Gastroesophageal sphincter (tissue), 4 donors: ENCODE measurements at regions not wholly inside any gene's neighbourhood (a gene's known extent, or its start where the extent isn't known, plus 50 kb on each side); places are given as distances from the start of the nearest gene placed in this dataset.
"Not testable (repeated sequence)": the region's sequence is repeated elsewhere in the genome, so short reads cannot be mapped to it uniquely, and the experiment has no call there.

Source experiments
- ATAC-seq: fragments of 150-250 bp; one replicate; pipeline ENCODE4 v1.9.1; 2016; ENCODE audit warnings: mild to moderate bottlenecking, moderate library complexity
- H3K27ac ChIP-seq, 4 donors: fragments of 200-600 bp; sonication (generic) in 3 of 4; 1 replicate in 3 of 4; 2 replicates in 1 of 4; pipeline ENCODE4 v1.5.1; 2016 to 2019
- H3K27me3 ChIP-seq: fragments of 200-600 bp; sonication (generic); one replicate; pipeline ENCODE4 v1.5.1; 2019
- H3K36me3 ChIP-seq, 2 donors: fragments of 200-600 bp; sonication (generic); one replicate each; pipeline ENCODE4 v1.5.1; 2019; ENCODE audit warnings: control low read depth in 1 of 2
- H3K4me1 ChIP-seq, 3 donors: fragments of 200-600 bp; sonication (generic); 1 replicate in 2 of 3; 2 replicates in 1 of 3; pipeline ENCODE4 v1.5.1; 2016 to 2019; ENCODE audit warnings: control low read depth in 2 of 3
- H3K4me3 ChIP-seq, 2 donors: fragments of 200-600 bp; sonication (generic); one replicate each; pipeline ENCODE4 v1.5.1; 2019; ENCODE audit warnings: mild to moderate bottlenecking in 1 of 2, moderate library complexity in 1 of 2
- H3K9me3 ChIP-seq, 3 donors: fragments of 200-600 bp; sonication (generic); one replicate each; pipeline ENCODE4 v1.5.1; 2017 to 2019; ENCODE audit warnings: control low read depth in 2 of 3
- CTCF ChIP-seq, 4 experiments: fragments of 200-600 bp in 2 of 4; fragments of 450-650 bp in 2 of 4; sonication (generic) in 1 of 4; IDR thresholded peaks; one replicate each; pipeline ENCODE4 v1.5.1; 2017 to 2019; ENCODE audit warnings: antibody characterized with exemption in 4 of 4, mild to moderate bottlenecking in 2 of 4, moderate library complexity in 2 of 4
- EP300 ChIP-seq: sonication (generic); formaldehyde crosslinking; IDR thresholded peaks from one replicate; pipeline ENCODE4 v1.6.1; 2017; ENCODE audit warnings: antibody characterized with exemption, mild to moderate bottlenecking
- POLR2A ChIP-seq, 2 donors: fragments of 450-650 bp; IDR thresholded peaks; one replicate each; pipeline ENCODE4 v1.6.1; 2017; ENCODE audit warnings: antibody characterized with exemption in 2 of 2, mild to moderate bottlenecking in 2 of 2, moderate library complexity in 1 of 2
- POLR2AphosphoS5 ChIP-seq: sonication (generic); formaldehyde crosslinking; IDR thresholded peaks from one replicate; pipeline ENCODE4 v1.6.1; 2017; ENCODE audit warnings: antibody characterized with exemption
- WGBS, 2 donors: methylation state at CpG; one replicate each; pipeline ENCODE4 v1.1.5; 2018; ENCODE audit warnings: low coverage in 1 of 2; 5-methylcytosine and 5-hydroxymethylcytosine counted together

- not testable (repeated sequence) for H3K27ac ChIP-seq, ATAC-seq, H3K4me1 ChIP-seq, H3K27me3 ChIP-seq, H3K9me3 ChIP-seq, H3K4me3 ChIP-seq, H3K36me3 ChIP-seq
- 88% methylated on average over 3 of the region's 33 CpGs; no CpG with 5 or more reads in 1 of the 2 donors for WGBS, 2 donors
Observed at GRCh38 chr7:63748571-63749302, 249.9 kb upstream of the ZNF722 start.

GRCh38 chr7:63752446-63752845 is 246.2 kb upstream of the ZNF722 start:
- no CpG with 5 or more reads among the region's 18 CpGs for WGBS, 2 donors
- not testable (repeated sequence) for H3K27ac ChIP-seq, H3K36me3 ChIP-seq, H3K27me3 ChIP-seq, ATAC-seq, H3K4me1 ChIP-seq, H3K9me3 ChIP-seq, H3K4me3 ChIP-seq

- H3K27ac ChIP-seq, H3K36me3 ChIP-seq, H3K4me1 ChIP-seq, H3K4me3 ChIP-seq, ATAC-seq, H3K27me3 ChIP-seq, H3K9me3 ChIP-seq: not testable (repeated sequence)
- no CpG with 5 or more reads among the region's 22 CpGs for whole genome bisulfite sequencing, 2 donors
Observed at GRCh38 chr7:63753160-63753559, 245.5 kb upstream of the ZNF722 start.

- ATAC-seq, result not testable (repeated sequence)
Observed at GRCh38 chr7:63760202-63760601, 238.4 kb upstream of the ZNF722 start.

GRCh38 chr7:63765541-63765940 is 233.1 kb upstream of the ZNF722 start:
- H3K4me1 ChIP-seq, H3K36me3 ChIP-seq, ATAC-seq, H3K9me3 ChIP-seq, H3K4me3 ChIP-seq, H3K27me3 ChIP-seq, H3K27ac ChIP-seq: not testable (repeated sequence)
- WGBS, 2 donors, result 90 to 94% methylated on average over 8 to 13 of the region's 13 CpGs

More at GRCh38 chr7:63760202-63760601, 238.4 kb upstream of the ZNF722 start:
- WGBS, 2 donors, result no CpG with 5 or more reads among the region's 29 CpGs
- H3K27me3 ChIP-seq, H3K9me3 ChIP-seq, H3K4me3 ChIP-seq, H3K36me3 ChIP-seq, H3K4me1 ChIP-seq, H3K27ac ChIP-seq: not testable (repeated sequence)

- H3K27me3 ChIP-seq, H3K9me3 ChIP-seq, ATAC-seq, H3K27ac ChIP-seq, H3K36me3 ChIP-seq, H3K4me1 ChIP-seq, H3K4me3 ChIP-seq: not testable (repeated sequence)
- 87% methylated on average over 18 of the region's 23 CpGs; no CpG with 5 or more reads in 1 of the 2 donors for WGBS, 2 donors
Observed at GRCh38 chr7:63766197-63766596, 232.5 kb upstream of the ZNF722 start.

GRCh38 chr7:63770162-63770561 is 228.5 kb upstream of the ZNF722 start:
- not testable (repeated sequence) for H3K27ac ChIP-seq, H3K4me3 ChIP-seq, H3K4me1 ChIP-seq, H3K27me3 ChIP-seq, ATAC-seq, H3K36me3 ChIP-seq, H3K9me3 ChIP-seq
- WGBS, 2 donors, result 67% methylated on average over 1 of the region's 10 CpGs; no CpG with 5 or more reads in 1 of the 2 donors

- not testable (repeated sequence) for H3K4me3 ChIP-seq, H3K9me3 ChIP-seq, H3K27me3 ChIP-seq, ATAC-seq, H3K4me1 ChIP-seq, H3K27ac ChIP-seq, H3K36me3 ChIP-seq
- 0 to 100% methylated on average over 1 of the region's 26 CpGs for WGBS, 2 donors
Observed at GRCh38 chr7:63771389-63772085, 227.1 kb upstream of the ZNF722 start.

GRCh38 chr7:63789378-63790176 is 209.1 kb upstream of the ZNF722 start:
- Histone ChIP-seq H3K9me3 (peaks cover 0 to 13% (median 0%) of the 10 kb centered on the region in 3 donors), H3K36me3 (no peaks in the 10 kb centered on the region), H3K4me3 (peak overlapping the region in 1 of 2 donors; percentile 56), H3K4me1 (no peaks in the 10 kb centered on the region), H3K27ac (peak overlapping the region in 2 of 4 donors; percentile 74 to 82), H3K27me3 (peaks cover 17% of the 10 kb centered on the region)
- 56 to 58% methylated on average over 4 to 17 of the region's 78 CpGs for WGBS, 2 donors
- TF ChIP-seq POLR2A (IDR thresholded peaks at IDR 0.05) (no peak), EP300 (no peak), POLR2AphosphoS5 (no peak), CTCF (IDR thresholded peaks at IDR 0.05) (no peak)
- no peak for ATAC-seq

- WGBS, 2 donors, result 28% methylated on average over 4 of the region's 49 CpGs; no CpG with 5 or more reads in 1 of the 2 donors
- ATAC-seq, H3K36me3 ChIP-seq, H3K4me1 ChIP-seq: not testable (repeated sequence)
- H3K27ac ChIP-seq, result peak overlapping the region in 2 of 4 donors; percentile 74 to 82
- H3K9me3 ChIP-seq, result peaks cover 0 to 13% (median 0%) of the 10 kb centered on the region in 3 donors
- peaks cover 17% of the 10 kb centered on the region for H3K27me3 ChIP-seq
- peak overlapping the region in 1 of 2 donors; percentile 56 for H3K4me3 ChIP-seq
Observed at GRCh38 chr7:63790177-63790763, 208.4 kb upstream of the ZNF722 start.
